GM18505 (cell line): ENCODE measurements at regions not wholly inside any gene's neighbourhood (a gene's known extent, or its start where the extent isn't known, plus 50 kb on each side); places are given as distances from the start of the nearest gene placed in this dataset.

Experiments
- ATAC-seq: cut with Tn5 transposase; IDR thresholded peaks from one replicate; pipeline ENCODE4 v1.9.1; 2021; ENCODE audit not compliant: unreplicated experiment
- POLR2A ChIP-seq: IDR thresholded peaks from 4 replicates; pipeline ENCODE4 v1.6.1; 2011; ENCODE audit warnings: borderline replicate concordance; ENCODE audit not compliant: insufficient read depth, insufficient read length; ENCODE audit errors: extremely low read depth

GRCh38 chr3:78344918-78345317 lies 1305.0 kb downstream of the ROBO2 start:
- TF ChIP-seq POLR2A, result no peak
- no peak for ATAC-seq

GRCh38 chr3:78347176-78347575 lies 1307.3 kb downstream of the ROBO2 start:
- TF ChIP-seq POLR2A, result no peak
- ATAC-seq, result no peak

- no peak for ATAC-seq
- no peak for TF ChIP-seq POLR2A
These were observed 1308.8 kb downstream of the ROBO2 start for GRCh38 chr3:78348664-78349063.

- no peak for TF ChIP-seq POLR2A
- ATAC-seq, result no peak
These were observed 1309.7 kb downstream of the ROBO2 start for GRCh38 chr3:78349571-78349970.

GRCh38 chr3:78351334-78351733 lies 1311.4 kb downstream of the ROBO2 start:
- no peak for ATAC-seq
- TF ChIP-seq POLR2A, result no peak

GRCh38 chr3:78353231-78353630 lies 1313.3 kb downstream of the ROBO2 start:
- no peak for TF ChIP-seq POLR2A
- no peak for ATAC-seq

- TF ChIP-seq POLR2A, result no peak
- no peak for ATAC-seq
These were observed 1321.0 kb downstream of the ROBO2 start for GRCh38 chr3:78360849-78361248.

GRCh38 chr3:78368636-78369345 lies 1328.9 kb downstream of the ROBO2 start:
- TF ChIP-seq POLR2A, result no peak
- ATAC-seq, result no peak

- TF ChIP-seq POLR2A, result no peak
- no peak for ATAC-seq
These were observed 1350.3 kb downstream of the ROBO2 start for GRCh38 chr3:78390221-78390620.

GRCh38 chr3:78398401-78398800 lies 1358.5 kb downstream of the ROBO2 start:
- no peak for TF ChIP-seq POLR2A
- ATAC-seq, result no peak

- no peak for ATAC-seq
- TF ChIP-seq POLR2A, result no peak
These were observed 1362.8 kb downstream of the ROBO2 start for GRCh38 chr3:78402720-78403119.

- ATAC-seq, result no peak
- TF ChIP-seq POLR2A, result no peak
These were observed 1362.1 kb downstream of the ROBO1 start for GRCh38 chr3:78405745-78406144.

- no peak for TF ChIP-seq POLR2A
- ATAC-seq, result no peak
These were observed 1361.4 kb downstream of the ROBO1 start for GRCh38 chr3:78406396-78406795.

- no peak for TF ChIP-seq POLR2A
- ATAC-seq, result no peak
These were observed 1357.7 kb downstream of the ROBO1 start for GRCh38 chr3:78410077-78410476.

- no peak for TF ChIP-seq POLR2A
- no peak for ATAC-seq
These were observed 1353.5 kb downstream of the ROBO1 start for GRCh38 chr3:78414261-78414660.
